CD4-positive, alpha-beta T cell treated with Interleukin-17A for 1 hour (primary cell): ENCODE measurements at regions not wholly inside any gene's neighbourhood (a gene's known extent, or its start where the extent isn't known, plus 50 kb on each side); places are given as distances from the start of the nearest gene placed in this dataset.

ENCODE experiments used
- DNase-seq: peaks from one replicate; pipeline ENCODE4 v3.0.0-alpha.2; 2020

GRCh38 chr12:13275241-13276085, 78.9 kb downstream of the EMP1 start:
- DNase-seq: no peak

GRCh38 chr12:13273850-13274249, 77.3 kb downstream of the EMP1 start:
- no peak for DNase-seq

GRCh38 chr12:13273097-13273496, 76.6 kb downstream of the EMP1 start:
- no peak for DNase-seq

GRCh38 chr12:13270817-13271216, 74.3 kb downstream of the EMP1 start:
- no peak for DNase-seq
